Kidney (tissue), 13 donors: ENCODE measurements at regions not wholly inside any gene's neighbourhood (a gene's known extent, or its start where the extent isn't known, plus 50 kb on each side); places are given as distances from the start of the nearest gene placed in this dataset.

ENCODE experiments used
- DNase-seq, 5 donors: peaks; one replicate each; pipeline ENCODE4 v3.0.0-alpha.2; 2013 to 2020
- FAIRE-seq: peaks from 2 replicates; lab custom pipeline; 2012; peaks lifted over from hg19 to GRCh38; lab: Jason Lieb, UNC
- H3K27ac ChIP-seq, 2 donors: one replicate each; pipeline ENCODE4 v1.7.0; 2013; ENCODE audit warnings: low read depth in 2 of 2, low read length in 2 of 2, inconsistent platforms in 1 of 2
- H3K27me3 ChIP-seq: one replicate; pipeline ENCODE4 v1.7.1; 2013; ENCODE audit warnings: low read length, inconsistent platforms; ENCODE audit not compliant: control insufficient read depth, insufficient read depth
- H3K36me3 ChIP-seq, 3 donors: one replicate each; pipeline versions ENCODE4 v1.7.0 to v1.7.1; 2013; ENCODE audit warnings: low read length in 3 of 3, control low read depth in 1 of 3, inconsistent platforms in 1 of 3; ENCODE audit not compliant: insufficient read depth in 3 of 3, control insufficient read depth in 2 of 3
- H3K4me1 ChIP-seq, 3 donors: one replicate each; pipeline versions ENCODE4 v1.7.0 to v1.7.1; 2013; ENCODE audit warnings: low read length in 3 of 3, inconsistent platforms in 1 of 3, low read depth in 1 of 3; ENCODE audit not compliant: control insufficient read depth in 2 of 3, insufficient read depth in 2 of 3
- H3K4me3 ChIP-seq, 3 donors: one replicate each; pipeline versions ENCODE4 v1.7.0 to v1.8.1; 2013; ENCODE audit warnings: low read length in 3 of 3, control low read depth in 1 of 3, inconsistent platforms in 1 of 3
- H3K9ac ChIP-seq, 3 donors: one replicate each; pipeline versions ENCODE4 v1.7.0 to v1.7.1; 2013; ENCODE audit warnings: low read length in 3 of 3, control low read depth in 1 of 3, inconsistent platforms in 1 of 3
- H3K9me3 ChIP-seq, 3 donors: one replicate each; pipeline versions ENCODE4 v1.7.0 to v1.7.1; 2013; ENCODE audit warnings: low read length in 3 of 3, control low read depth in 1 of 3, inconsistent platforms in 1 of 3; ENCODE audit not compliant: control insufficient read depth in 2 of 3, insufficient read depth in 1 of 3
- CTCF ChIP-seq: IDR thresholded peaks from 3 replicates; pipeline ENCODE4 v1.5.1; 2012; ENCODE audit warnings: mild to moderate bottlenecking, moderate library complexity, borderline replicate concordance; ENCODE audit not compliant: insufficient read depth; ENCODE audit errors: extremely low read depth
- intact Hi-C: fragments of 100-400 bp; cut with DNase I; formaldehyde crosslinking; loops from one replicate; pipeline ENCODE4 v1.11.1; 2022
- donor health status: control.
- donor health status: control.
- donor health status: control.
- donor health status: control.
- donor health status: control.
- donor health status: DM: yes; HTN: yes; CAD: no.
- donor health status: Normal renal cell carcinoma (clear cell type).

GRCh38 chr9:129435291-129435690, 185.6 kb downstream of the C9orf50 start:
- intact Hi-C loops, result no loop called here
- Histone ChIP-seq H3K27me3 (no peaks in the 10 kb centered on the region), H3K9ac (no peak overlapping the region), H3K9me3 (no peaks in the 10 kb centered on the region), H3K27ac (no peak overlapping the region), H3K36me3 (no peaks in the 10 kb centered on the region), H3K4me3 (no peak overlapping the region), H3K4me1 (peaks cover 6 to 30% (median 21%) of the 10 kb centered on the region in 3 donors)
- DNase-seq (no peak), FAIRE-seq (no peak)
- no peak for TF ChIP-seq CTCF

GRCh38 chr9:129434187-129434586, 186.7 kb downstream of the C9orf50 start:
- Histone ChIP-seq H3K27ac (peak overlapping the region in 1 of 2 donors; percentile 19), H3K4me3 (no peak overlapping the region), H3K27me3 (no peaks in the 10 kb centered on the region), H3K4me1 (peaks cover 6 to 30% (median 23%) of the 10 kb centered on the region in 3 donors), H3K9ac (no peak overlapping the region), H3K9me3 (no peaks in the 10 kb centered on the region), H3K36me3 (no peaks in the 10 kb centered on the region)
- FAIRE-seq (no peak), DNase-seq (no peak)
- TF ChIP-seq CTCF, result no peak
- intact Hi-C loops, result no loop called here

GRCh38 chr9:129432297-129433154, 188.4 kb downstream of the C9orf50 start:
- no peak for FAIRE-seq
- H3K27ac ChIP-seq, result peak overlapping the region; percentile 77 to 87
- intact Hi-C loops, result no loop called here

More at GRCh38 chr9:129432297-129433154, 188.4 kb downstream of the C9orf50 start:
- H3K36me3 ChIP-seq, result no peaks in the 10 kb centered on the region
- no peaks in the 10 kb centered on the region for H3K9me3 ChIP-seq
- H3K27me3 ChIP-seq, result no peaks in the 10 kb centered on the region
- no peak overlapping the region for H3K4me3 ChIP-seq
- peak overlapping the region in 1 of 3 donors; percentile 56 for H3K9ac ChIP-seq
- H3K4me1 ChIP-seq, result peaks cover 2 to 23% (median 22%) of the 10 kb centered on the region in 3 donors
- peak in 4 of 5 donors; percentile 62 to 98 (median 72) for DNase-seq
- TF ChIP-seq CTCF, result no peak
